ENCODE measurements at regions not wholly inside any gene's neighbourhood (a gene's known extent, or its start where the extent isn't known, plus 50 kb on each side); places are given as distances from the start of the nearest gene placed in this dataset.

GRCh38 chr18:60775978-60776377 lies 403.4 kb upstream of the MC4R start:
- DNase-seq (ENCODE audit: low read depth), result no peak

- no peak for DNase-seq (ENCODE audit: low read depth)
Observed at GRCh38 chr18:60784161-60784560, 411.6 kb upstream of the MC4R start.

GRCh38 chr18:60794802-60795201 lies 422.2 kb upstream of the MC4R start:
- DNase-seq (ENCODE audit: low read depth), result no peak

- DNase-seq (ENCODE audit: low read depth), result no peak
Observed at GRCh38 chr18:60804415-60804814, 431.8 kb upstream of the MC4R start.

- no peak for DNase-seq (ENCODE audit: low read depth)
Observed at GRCh38 chr18:60809937-60810336, 437.4 kb upstream of the MC4R start.

- DNase-seq (ENCODE audit: low read depth), result no peak
Observed at GRCh38 chr18:60812921-60813320, 440.3 kb upstream of the MC4R start.

- DNase-seq (ENCODE audit: low read depth), result no peak
Observed at GRCh38 chr18:60826346-60826745, 453.8 kb upstream of the MC4R start.

GRCh38 chr18:60831971-60832370 lies 459.4 kb upstream of the MC4R start:
- no peak for DNase-seq (ENCODE audit: low read depth)

- no peak for DNase-seq (ENCODE audit: low read depth)
Observed at GRCh38 chr18:60838677-60839076, 466.1 kb upstream of the MC4R start.

- no peak for DNase-seq (ENCODE audit: low read depth)
Observed at GRCh38 chr18:60846396-60846795, 473.8 kb upstream of the MC4R start.

- DNase-seq (ENCODE audit: low read depth), result no peak
Observed at GRCh38 chr18:60847517-60847916, 474.9 kb upstream of the MC4R start.

GRCh38 chr18:60861575-60861974 lies 471.7 kb upstream of the CDH20 start:
- no peak for DNase-seq (ENCODE audit: low read depth)

GRCh38 chr18:60862988-60863387 lies 470.2 kb upstream of the CDH20 start:
- no peak for DNase-seq (ENCODE audit: low read depth)

GRCh38 chr18:60865801-60866200 lies 467.4 kb upstream of the CDH20 start:
- DNase-seq (ENCODE audit: low read depth), result no peak

- no peak for DNase-seq (ENCODE audit: low read depth)
Observed at GRCh38 chr18:60870261-60871153, 462.7 kb upstream of the CDH20 start.

GRCh38 chr18:60872434-60872833 lies 460.8 kb upstream of the CDH20 start:
- no peak for DNase-seq (ENCODE audit: low read depth)

GRCh38 chr18:60873708-60874107 lies 459.5 kb upstream of the CDH20 start:
- DNase-seq (ENCODE audit: low read depth), result no peak

- no peak for DNase-seq (ENCODE audit: low read depth)
Observed at GRCh38 chr18:60875957-60876507, 457.2 kb upstream of the CDH20 start.

- DNase-seq (ENCODE audit: low read depth), result no peak
Observed at GRCh38 chr18:60880184-60880583, 453.0 kb upstream of the CDH20 start.

- no peak for DNase-seq (ENCODE audit: low read depth)
Observed at GRCh38 chr18:60883587-60883986, 449.6 kb upstream of the CDH20 start.

- DNase-seq (ENCODE audit: low read depth), result no peak
Observed at GRCh38 chr18:60888071-60888624, 445.1 kb upstream of the CDH20 start.

GRCh38 chr18:60889442-60889841 lies 443.8 kb upstream of the CDH20 start:
- no peak for DNase-seq (ENCODE audit: low read depth)

- no peak for DNase-seq (ENCODE audit: low read depth)
Observed at GRCh38 chr18:60891936-60892335, 441.3 kb upstream of the CDH20 start.

Measured in amniotic epithelial cell (primary cell).